HL-60/S4 (cell line): ENCODE measurements at regions not wholly inside any gene's neighbourhood (a gene's known extent, or its start where the extent isn't known, plus 50 kb on each side); places are given as distances from the start of the nearest gene placed in this dataset.

Experiments
- in situ Hi-C: fragments of 300-500 bp; cut with MboI; formaldehyde crosslinking; loops from 2 replicates; pipeline ENCODE4 v1.14.3; 2022; ENCODE audit warnings: low sequenced_read_pairs

DNA sequence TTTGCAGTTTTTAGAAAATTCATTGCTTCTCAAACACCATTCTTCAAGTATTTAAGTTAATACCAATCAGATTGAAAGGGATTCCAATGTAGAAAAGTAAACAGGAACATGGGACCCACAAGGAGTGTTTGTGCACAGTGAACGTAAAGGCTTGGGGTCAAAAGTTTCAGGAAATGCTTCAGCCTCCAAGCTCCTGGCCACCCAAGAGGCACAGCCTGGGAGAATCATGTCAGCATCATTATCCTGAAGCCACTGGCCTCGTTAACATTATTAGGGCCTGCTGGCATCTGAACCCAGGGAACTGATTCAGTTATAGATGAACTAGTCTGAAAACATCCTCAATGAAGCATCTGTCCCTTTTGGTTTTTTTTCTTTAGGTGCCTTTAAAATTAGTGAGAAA lies 122.9 kb downstream of the NXNL2 start:
- in situ Hi-C loops, result no loop called here

DNA sequence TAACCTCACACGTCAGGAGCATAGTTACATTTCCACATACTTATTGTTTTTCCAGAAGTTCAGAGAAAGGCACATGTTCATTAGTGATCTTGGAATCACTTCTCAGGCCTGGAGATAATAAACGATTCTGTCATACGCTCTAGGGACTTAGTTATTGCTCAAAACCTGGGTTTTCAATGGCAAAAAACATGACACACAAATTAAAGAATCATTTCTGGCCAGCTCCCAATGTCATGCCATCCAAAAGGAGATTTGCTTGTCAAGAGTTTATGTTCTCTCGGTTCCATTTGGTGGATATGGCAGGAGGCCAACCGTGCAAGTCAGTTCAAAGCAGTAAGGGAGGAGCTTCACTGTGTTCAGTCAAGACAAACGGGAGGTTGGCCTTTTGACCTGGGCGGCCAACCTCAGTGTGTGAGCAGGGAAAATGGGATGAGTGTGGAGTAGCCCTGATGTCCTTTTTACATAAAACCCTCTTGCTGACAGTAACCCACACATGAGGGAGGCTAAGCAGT lies 123.4 kb downstream of the NXNL2 start:
- in situ Hi-C loops, result no loop called here

DNA sequence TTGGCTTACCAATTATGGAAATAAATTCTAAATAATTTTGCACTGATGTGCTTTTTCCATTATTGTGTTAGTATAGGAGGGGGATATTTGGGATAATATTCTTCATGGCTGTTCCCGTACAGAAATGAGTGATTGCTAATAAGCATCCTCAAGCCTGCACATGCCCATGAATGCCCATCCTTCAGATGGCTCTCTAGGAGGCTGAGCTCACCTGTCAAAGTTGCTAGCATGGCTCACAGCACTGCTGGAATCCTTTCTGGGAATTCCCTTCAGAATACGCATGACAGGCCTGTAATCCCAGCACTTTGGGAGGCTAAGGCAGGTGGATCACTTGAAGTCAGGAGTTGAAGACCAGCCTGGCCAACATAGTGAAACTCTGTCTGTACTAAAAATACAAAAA lies 124.1 kb downstream of the NXNL2 start:
- in situ Hi-C loops, result no loop called here

DNA sequence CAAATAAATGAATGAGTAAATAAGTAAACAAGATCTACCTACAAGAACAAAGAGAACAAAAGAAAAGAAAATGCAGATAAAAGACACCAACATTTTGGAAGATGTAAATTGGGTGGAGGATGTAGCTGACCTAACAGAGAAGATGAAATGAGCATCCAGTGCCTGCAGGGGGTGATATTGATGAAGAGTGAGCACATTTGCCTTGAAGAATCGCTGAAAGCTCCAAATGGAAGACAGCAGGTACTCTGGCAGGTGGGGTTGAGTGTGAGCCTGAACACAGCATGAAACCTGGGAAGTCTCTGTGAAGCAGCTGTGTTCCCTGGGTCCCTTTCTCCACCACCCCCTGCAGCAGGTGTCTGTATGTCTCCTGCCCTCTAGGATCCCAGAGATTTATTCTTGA lies 125.6 kb downstream of the NXNL2 start:
- in situ Hi-C loops, result no loop called here

DNA sequence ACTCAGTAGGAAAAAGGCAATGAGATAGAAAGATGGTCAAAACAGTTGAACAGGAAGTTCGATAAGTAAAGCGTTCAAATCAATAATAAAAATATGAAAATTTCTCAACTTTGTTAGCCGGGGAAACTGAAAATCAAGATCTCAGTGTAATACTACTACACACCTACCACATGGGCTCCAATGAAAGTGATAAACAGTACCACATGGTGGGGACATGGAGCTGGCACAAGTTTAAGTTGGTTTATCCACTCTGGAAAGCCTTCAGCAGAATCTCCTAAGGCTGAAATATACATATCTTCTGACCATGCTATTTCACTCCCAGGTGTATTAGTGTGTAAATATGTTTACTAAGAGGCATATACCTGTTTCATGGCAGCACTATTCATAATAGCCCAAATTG lies 126.8 kb downstream of the NXNL2 start:
- in situ Hi-C loops, result no loop called here

DNA sequence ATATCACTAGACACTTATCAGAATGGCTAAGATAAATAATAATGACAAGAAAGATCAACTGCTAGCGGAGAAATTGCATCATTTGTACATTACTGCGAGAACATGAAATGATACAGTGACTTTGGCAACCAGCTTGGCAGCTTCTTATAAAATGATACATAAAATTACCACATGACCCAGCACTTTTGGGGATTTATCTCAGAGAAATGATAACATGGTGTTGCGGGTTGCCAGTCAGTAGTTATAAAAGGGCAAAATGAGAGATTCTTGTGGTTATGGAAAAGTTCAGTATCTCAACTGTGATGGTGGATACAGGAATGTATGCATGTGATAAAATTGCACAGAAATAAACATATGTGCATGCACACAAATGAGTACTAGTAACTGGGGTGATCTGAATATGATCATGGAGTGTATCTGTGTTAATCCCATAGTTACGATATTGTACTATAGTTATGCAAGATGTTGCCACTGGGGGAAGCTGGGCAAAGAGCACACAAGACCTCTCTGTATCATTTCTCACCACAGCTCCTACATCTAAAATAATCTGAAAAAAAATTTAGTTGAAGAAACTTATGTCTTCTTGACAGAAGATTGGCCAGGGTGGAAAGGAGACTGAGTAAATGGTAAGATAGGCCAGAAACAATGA lies 128.9 kb downstream of the NXNL2 start:
- in situ Hi-C loops, result no loop called here

DNA sequence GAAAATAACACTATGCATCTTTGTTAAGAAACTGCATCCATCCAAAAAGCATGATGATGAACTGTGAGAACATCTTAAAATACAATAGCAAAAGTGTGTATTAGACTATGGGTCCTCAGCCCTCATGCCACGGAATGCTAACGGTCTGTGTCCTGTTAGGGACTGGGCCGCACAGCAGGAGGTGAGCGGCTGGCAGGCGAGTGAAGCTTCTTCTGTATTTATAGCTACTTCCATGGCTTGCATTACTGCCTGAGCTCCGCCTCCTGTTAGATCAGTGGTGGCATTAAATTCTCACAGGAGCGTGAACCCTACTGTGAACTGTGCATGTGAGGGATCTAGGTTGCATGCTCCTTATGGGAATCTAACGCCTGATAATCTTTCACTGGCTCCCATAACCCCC lies 129.8 kb downstream of the NXNL2 start:
- in situ Hi-C loops, result no loop called here

DNA sequence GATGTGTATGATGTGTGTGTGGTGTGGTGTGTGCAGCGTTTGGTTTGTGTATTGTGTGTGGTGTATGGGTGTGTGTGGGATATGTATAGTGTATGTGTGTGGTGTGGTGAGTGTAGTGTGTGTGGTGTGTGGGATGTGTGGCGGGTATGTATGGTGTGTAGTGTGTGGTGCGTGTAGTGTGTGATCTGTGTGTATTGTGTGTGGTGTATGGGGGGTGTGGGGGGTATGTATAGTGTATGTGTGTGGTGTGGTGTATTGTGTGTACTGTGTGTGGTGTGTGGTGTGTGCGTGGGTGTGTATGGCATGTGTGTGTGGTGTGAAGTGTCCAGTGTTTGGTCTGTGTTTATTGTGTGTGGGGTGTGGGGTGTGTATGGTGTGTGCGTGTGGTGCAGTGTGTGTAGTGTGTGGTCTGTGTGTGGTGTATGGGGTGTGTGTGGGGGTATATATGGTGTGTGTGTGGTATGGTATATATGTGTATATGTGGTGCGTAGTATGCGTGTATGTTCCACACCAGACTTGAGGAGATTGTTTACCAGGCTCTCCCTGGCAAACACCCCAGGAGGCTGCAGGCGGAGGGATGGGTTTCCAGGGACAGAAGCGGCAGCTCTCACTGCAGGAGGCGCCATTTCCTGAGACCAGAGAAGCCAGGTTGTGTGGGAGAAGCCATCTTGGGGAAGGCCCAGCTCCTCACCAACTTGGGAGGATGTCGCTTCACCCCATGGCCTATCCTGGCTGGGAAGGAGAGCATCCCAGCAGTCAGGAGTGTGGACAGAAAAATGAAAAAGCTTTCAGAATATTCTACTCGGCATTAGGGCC lies 138.1 kb downstream of the NXNL2 start:
- in situ Hi-C loops, result no loop called here

DNA sequence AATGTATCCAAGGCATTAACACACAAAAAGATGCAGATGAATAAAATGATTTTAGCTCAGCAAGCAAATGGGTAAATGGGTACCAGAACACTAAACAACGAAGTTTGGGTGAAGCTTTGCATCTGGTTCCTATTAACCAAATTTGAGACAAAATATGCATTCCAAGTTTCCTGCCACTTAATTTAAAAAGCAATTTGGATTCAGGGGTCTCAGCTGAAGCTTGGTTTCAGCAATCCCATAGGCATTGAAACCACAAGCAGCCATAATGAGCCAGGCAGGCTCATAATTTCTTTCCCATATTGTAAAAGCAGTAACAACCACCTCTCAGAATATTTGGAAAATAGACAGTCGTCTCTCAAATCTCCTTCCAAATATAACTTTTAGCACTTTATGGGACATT lies 138.9 kb downstream of the NXNL2 start:
- in situ Hi-C loops, result no loop called here

DNA sequence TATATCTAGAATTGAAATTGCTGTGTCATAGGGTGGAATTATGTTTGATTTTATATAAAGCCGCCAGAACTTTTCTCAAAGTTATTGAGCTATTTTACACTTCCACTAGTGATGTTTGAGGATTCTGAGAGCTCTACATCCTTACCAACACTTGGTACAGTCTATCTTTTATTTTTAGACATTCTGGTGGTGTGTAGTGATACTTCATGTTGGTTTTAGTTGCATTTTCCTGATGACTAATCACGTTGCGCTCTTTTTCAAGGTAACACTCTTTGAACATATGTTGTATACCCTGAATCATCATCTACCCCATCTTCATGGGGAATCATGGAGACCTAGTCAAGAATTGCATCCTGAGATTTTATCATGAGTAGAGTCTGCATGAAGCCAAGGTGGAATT lies 141.7 kb downstream of the NXNL2 start:
- in situ Hi-C loops, result no loop called here

DNA sequence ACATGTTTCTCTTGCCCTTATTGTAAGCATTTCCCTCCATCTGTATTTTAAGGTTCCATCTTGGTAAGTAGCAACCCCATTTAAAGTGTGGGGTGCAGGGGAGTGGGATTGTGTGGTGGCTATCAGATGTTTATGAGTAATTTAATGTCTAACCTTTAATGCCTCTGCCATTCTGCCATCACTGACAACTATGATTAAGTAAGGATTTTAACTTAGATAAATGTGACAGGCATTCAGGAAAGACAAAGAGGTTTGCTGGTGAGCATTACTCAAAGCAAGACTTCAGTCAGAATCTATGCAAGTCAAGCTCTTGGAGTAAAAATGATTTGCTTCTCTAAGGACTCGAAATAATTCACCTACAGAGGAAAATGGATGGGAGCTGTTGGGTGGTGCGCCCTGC lies 143.0 kb downstream of the NXNL2 start:
- in situ Hi-C loops, result no loop called here

DNA sequence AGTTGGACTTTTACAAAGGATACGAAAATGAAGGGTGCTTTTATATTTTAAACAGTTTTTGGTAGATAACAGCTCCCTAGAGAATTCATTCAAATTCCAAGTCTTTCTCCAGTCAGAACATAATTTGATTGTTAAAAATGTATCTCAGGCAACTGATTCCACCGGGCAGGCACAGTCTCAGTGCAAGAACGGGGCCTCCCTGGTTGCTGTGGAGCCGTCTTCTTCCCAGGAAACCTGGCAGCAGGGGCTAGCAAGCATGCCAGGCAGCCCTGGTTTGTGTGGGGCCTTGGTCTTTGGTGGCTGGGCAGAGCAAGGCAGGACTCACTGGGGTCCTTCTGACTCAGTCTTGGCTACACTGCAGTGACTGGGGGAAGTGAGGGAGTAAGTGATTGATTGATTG lies 143.5 kb downstream of the NXNL2 start:
- in situ Hi-C loops, result no loop called here

DNA sequence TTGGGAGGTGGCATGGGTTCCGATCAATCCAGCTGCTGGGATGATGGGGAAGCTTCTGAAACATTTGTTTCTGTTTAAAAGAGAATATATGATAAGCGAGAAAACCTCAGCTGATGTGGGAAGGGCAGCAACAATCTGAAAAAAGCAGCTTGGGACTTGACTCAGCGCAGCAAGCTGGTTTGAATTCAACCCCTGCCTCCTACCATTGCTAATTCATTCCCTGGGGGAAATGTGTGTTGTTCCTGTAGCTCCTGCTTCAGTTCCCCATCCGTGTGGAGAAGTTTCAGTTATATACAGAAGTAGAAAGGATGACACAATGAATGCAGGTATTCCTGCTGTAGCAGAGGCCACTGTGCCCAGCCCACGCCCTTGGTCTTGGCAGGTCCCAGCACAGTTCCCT lies 145.1 kb downstream of the NXNL2 start:
- in situ Hi-C loops, result no loop called here

DNA sequence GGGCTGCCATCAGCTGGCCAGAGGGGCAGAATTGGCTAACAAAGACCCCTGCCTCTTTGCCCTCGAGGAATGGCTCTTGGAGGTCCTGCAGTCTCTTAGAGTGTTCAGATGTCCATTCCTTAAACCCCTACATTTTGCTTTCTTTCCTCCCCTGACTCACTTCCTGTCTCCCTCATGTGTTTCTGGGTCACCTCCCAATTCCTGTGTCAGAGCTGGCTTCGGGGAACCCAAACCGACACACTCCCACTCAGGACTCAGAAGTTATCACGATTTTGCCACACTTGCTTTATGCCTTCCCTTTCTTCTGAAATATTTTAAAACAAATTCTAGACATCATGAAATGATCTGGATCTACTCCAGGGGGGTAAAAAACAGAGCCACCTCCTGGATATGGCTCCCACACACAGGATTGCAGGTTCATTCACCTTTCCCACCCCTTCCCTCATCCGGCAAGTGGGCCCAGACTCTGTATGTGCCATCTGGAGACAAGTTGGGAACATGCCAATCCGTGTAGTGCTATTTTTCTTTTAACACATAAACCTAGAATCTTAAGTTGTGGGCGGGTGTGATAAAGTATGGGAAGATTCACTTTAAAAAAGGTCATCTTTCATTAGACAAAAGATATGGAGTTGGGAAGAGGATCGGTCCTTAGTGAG lies 145.7 kb downstream of the NXNL2 start:
- in situ Hi-C loops, result no loop called here

DNA sequence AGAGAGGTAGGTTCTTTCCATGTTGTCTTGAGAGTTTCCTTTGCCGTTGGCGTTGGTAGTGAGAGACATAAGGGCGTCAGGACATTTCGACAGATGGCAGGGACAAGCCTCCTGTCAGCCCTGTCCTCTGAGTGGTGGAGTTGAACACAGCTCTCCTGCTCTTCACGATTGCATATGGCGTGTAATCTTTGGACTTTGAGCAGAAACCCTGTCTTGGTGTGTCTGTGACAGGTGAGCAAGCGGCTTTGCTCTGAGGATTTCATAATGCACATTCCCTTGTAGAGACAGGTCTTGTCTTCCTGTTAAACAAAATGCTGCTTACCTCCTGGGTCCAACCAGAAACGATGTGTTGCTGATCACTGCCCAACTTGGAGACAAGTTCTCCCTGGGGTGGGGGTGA lies 146.5 kb downstream of the NXNL2 start:
- in situ Hi-C loops, result no loop called here

DNA sequence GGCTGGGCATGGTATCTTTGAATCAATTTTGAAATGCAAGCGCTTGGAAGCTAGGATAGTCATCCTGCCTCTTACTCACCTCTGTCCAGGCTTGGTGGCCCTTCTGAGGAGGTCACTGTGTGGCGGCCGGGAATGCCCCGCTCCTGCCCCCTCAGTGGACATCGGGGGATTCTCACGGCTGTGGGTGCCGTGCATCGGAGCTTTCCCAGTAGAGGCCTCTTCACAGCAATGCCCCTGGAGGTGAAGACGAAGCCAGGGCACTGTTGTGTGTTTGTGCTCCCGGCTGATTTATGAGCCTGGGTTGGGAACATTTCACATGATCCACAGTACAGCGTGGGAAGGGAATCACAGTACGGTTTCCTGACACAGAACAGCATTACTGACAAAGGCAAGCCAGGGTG lies 147.5 kb downstream of the NXNL2 start:
- in situ Hi-C loops, result no loop called here

DNA sequence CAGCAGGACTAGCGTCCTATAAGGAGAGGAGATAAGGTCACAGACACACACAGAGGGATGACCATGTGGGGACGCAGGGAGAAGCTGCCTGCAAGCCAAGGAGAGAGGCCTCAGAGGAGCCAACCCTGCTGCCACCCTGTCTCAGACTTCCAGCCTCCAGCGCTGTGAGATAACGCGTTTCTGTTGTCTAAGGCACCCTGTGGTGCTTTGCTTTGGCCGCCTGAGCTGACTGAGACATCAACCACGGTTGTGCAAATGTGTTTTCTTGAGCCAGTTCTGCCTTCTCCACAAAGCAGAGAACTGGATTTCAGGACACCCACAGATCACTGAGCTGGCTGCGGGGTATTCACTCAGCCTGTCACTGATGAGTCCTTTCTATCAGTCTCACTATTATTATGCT lies 149.1 kb downstream of the NXNL2 start:
- in situ Hi-C loops, result no loop called here

DNA sequence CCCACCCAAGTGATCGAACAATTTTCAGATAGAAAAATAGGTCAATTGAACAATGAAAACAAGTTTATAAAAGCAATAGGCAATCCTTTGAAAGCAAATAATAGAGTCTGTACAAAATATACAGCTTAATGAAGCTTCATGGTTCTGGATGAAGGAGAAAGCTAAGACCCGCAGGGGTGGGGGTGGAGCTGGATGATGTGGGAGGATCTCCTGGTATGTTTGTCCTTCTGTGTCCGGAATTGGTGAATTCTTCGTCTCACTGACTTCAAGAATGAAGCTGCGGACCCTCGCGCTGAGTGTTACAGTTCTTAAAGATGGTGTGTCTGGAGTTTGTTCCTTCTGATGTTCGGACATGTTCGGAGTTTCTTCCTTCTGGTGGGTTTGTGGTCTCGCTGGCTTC lies 149.9 kb downstream of the NXNL2 start:
- in situ Hi-C loops, result no loop called here

DNA sequence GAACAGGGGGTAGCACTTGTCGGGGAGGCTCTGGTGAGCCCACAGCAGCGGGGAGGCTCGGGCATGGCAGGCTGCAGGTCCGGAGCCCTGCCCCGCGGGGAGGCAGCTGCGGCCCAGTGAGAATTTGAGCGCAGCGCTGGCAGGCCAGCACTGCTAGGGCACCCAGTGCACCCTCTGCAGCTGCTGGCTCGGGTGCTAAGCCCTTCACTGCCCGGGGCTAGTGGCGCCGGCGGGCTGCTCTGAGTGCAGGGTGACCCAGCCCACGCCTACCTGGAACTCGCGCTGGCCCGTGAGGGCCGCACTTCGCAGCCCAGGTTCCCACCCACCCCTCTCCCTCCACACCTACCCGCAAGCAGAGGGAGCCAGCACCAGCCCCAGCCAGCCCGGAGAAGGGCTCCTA lies 151.0 kb downstream of the NXNL2 start:
- in situ Hi-C loops, result no loop called here

DNA sequence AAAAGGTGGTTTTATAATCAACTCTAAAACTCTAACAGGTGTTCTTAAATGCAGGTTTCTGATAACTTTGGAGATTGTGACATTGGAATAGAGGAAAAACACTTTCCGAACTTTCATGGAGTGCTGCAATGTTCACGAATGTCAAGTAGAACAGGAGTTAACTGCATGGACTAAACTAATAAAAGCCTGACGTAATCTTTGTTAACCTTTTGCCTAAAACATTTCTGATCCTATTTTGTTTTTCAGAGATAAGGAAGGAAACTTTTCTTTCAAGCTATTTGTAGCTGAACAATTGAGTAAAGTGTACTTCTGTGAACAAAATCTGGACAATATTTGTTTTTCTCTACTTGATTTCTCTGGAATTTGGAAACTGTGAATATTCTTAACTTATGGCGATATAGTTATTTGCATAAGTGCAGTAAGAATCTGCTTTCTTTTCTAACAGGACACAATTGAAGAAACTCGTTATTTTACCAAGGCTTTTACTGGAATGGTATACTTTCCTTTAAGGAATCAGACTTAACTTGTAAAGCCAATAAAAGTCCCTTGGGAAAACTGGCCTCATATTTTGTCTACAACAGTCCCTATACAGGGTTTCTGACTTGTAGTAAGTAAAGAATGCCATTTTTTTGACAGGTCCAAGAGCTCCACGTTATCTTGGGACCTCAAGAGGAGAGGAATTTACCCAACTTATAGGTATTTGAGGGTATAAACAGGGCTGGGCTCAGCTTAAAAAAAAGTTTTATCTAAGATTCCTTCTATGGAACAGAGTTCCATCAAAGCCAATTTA lies 154.7 kb downstream of the NXNL2 start:
- in situ Hi-C loops, result no loop called here

DNA sequence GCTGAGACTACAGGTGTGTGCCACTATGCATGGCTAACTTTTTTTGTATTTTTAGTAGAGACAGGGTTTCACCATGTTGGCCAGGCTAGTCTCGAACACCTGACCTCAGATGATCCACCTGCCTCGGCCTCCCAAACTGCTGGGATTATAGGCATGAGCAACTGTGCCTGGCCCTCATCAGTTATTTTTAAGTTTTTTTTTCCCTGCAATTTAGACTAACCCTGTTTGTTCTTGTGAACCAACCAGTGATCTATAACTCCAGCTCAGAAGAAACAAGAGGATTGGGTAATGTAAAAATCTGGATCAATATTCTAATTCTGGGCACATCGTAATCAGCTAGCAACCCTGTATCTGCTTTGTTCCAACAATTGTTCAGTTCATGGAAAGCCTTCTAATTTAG lies 155.7 kb downstream of the NXNL2 start:
- in situ Hi-C loops, result no loop called here
